ENCODE measurements at regions not wholly inside any gene's neighbourhood (a gene's known extent, or its start where the extent isn't known, plus 50 kb on each side); places are given as distances from the start of the nearest gene placed in this dataset.

DNA sequence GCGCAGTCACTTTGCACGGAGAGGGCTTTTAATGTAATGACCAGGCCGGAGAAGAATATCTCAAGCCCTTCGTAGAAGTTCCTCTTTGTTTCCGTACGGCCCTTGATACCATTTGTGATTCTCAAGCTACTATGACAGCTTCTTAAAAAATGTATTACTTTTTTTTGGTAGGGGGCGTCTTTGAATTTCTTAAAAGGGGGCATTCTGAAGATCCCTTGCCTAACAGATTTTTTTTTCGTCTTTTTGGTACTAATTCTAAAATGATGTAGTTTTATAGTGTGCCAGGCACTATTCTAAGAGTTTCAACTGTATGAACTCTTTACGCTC is 614.0 kb downstream of the MCTP2 start:
- WGBS, 2 donors = 20 to 24% methylated on average over 9 of the region's 9 CpGs
- Histone ChIP-seq H3K9me3 (no peaks in the 10 kb centered on the region), H3K4me3 (peak overlapping the region; percentile 19 to 65 (median 32)), H3K4me1 (peaks cover 0 to 11% (median 2%) of the 10 kb centered on the region in 3 donors), H3K27me3 (peaks cover 0 to 34% (median 0%) of the 10 kb centered on the region in 4 donors), H3K27ac (peak overlapping the region; percentile 64 to 86 (median 75)), H3K36me3 (no peaks in the 10 kb centered on the region)
- no peak for DNase-seq
- TF ChIP-seq POLR2A (IDR thresholded peaks at IDR 0.05) (no peak), CTCF (IDR thresholded peaks at IDR 0.05) (no peak)
- intact Hi-C loops (cut with DNase I) = no loop called here

DNA sequence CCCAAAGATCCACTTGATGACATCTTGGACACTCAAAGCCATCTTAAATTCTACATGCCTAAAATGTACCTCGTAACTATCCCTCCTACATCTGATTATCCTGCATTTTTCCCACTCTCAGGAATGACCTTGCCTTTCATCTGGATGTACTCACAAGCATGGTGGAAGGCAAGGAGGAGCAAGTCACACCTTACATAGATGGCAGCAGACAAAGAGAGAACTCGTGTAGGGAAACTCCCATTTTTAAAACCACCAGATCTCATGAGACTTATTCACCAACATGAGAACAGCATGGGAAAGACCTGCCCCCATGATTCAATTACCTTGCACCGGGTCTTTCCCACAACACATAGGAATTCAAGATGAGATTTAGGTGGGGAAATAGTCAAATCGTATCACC is 616.0 kb downstream of the MCTP2 start:
- 80 to 83% methylated on average over 4 of the region's 4 CpGs for WGBS, 2 donors
- H3K4me1 ChIP-seq = peaks cover 0 to 11% (median 2%) of the 10 kb centered on the region in 3 donors
- no peak for TF ChIP-seq CTCF (IDR thresholded peaks at IDR 0.05)
- no peak for TF ChIP-seq POLR2A (IDR thresholded peaks at IDR 0.05)
- intact Hi-C loops (cut with DNase I) = no loop called here
- H3K9me3 ChIP-seq = no peaks in the 10 kb centered on the region
- H3K27me3 ChIP-seq = peaks cover 0 to 31% (median 0%) of the 10 kb centered on the region in 4 donors
- no peaks in the 10 kb centered on the region for H3K36me3 ChIP-seq
- no peak overlapping the region for H3K27ac ChIP-seq
- H3K4me3 ChIP-seq = no peak overlapping the region
- no peak for DNase-seq

- H3K4me1 ChIP-seq = peaks cover 0 to 11% (median 2%) of the 10 kb centered on the region in 3 donors
- DNase-seq = no peak
- no peaks in the 10 kb centered on the region for H3K9me3 ChIP-seq
- H3K36me3 ChIP-seq = no peaks in the 10 kb centered on the region
- H3K27ac ChIP-seq = no peak overlapping the region
- H3K27me3 ChIP-seq = peaks cover 0 to 29% (median 0%) of the 10 kb centered on the region in 4 donors
- WGBS, 2 donors = 84 to 94% methylated on average over 5 of the region's 5 CpGs
- no peak overlapping the region for H3K4me3 ChIP-seq
- no peak for TF ChIP-seq POLR2A (IDR thresholded peaks at IDR 0.05)
- no peak for TF ChIP-seq CTCF (IDR thresholded peaks at IDR 0.05)
- intact Hi-C loops (cut with DNase I) = no loop called here
These were observed 616.7 kb downstream of the MCTP2 start for GRCh38 chr15:94848054-94848453.

DNA sequence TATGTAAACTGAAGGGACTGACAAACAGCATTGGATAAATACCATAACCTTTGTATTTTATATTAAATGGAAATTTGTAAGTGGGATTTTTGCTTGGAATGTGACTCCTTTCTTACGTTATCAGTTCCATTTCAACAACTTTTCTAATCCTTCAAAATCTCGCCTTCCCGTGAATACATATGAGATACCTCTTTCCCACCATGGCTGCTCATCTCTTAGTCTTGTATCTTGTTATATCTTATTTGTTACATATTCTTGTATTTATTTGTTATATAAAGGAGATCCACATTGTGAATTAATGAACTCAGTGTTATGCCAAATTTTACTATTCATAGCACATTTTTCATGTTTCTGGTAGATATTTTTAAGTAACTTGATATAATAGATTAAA is 623.7 kb downstream of the MCTP2 start:
- Histone ChIP-seq H3K27me3 (no peaks in the 10 kb centered on the region), H3K9me3 (no peaks in the 10 kb centered on the region), H3K27ac (no peak overlapping the region), H3K36me3 (no peaks in the 10 kb centered on the region), H3K4me1 (peaks cover 0 to 8% (median 2%) of the 10 kb centered on the region in 3 donors), H3K4me3 (no peak overlapping the region)
- no peak for TF ChIP-seq POLR2A (IDR thresholded peaks at IDR 0.05)
- TF ChIP-seq CTCF (IDR thresholded peaks at IDR 0.05) = no peak
- WGBS, 2 donors = 92 to 93% methylated on average over 3 of the region's 3 CpGs
- intact Hi-C loops (cut with DNase I) = no loop called here
- no peak for DNase-seq

- no peaks in the 10 kb centered on the region for H3K9me3 ChIP-seq
- WGBS, 2 donors = 91 to 95% methylated on average over 26 to 37 of the region's 49 CpGs
- H3K27ac ChIP-seq = no peak overlapping the region
- TF ChIP-seq CTCF (IDR thresholded peaks at IDR 0.05) = no peak
- no peak for TF ChIP-seq POLR2A (IDR thresholded peaks at IDR 0.05)
- H3K4me1 ChIP-seq = peaks cover 0 to 8% (median 2%) of the 10 kb centered on the region in 3 donors
- intact Hi-C loops (cut with DNase I) = no loop called here
- no peaks in the 10 kb centered on the region for H3K36me3 ChIP-seq
- no peak overlapping the region for H3K4me3 ChIP-seq
- H3K27me3 ChIP-seq = no peaks in the 10 kb centered on the region
- DNase-seq = no peak
These were observed 624.3 kb downstream of the MCTP2 start for GRCh38 chr15:94855409-94856266.
